Vagina (tissue), 2 donors: ENCODE measurements at regions not wholly inside any gene's neighbourhood (a gene's known extent, or its start where the extent isn't known, plus 50 kb on each side); places are given as distances from the start of the nearest gene placed in this dataset.

Experiments
- POLR2AphosphoS5 ChIP-seq, 2 donors: sonication (generic); formaldehyde crosslinking; IDR thresholded peaks; one replicate each; pipeline ENCODE4 v1.9.0; 2017; ENCODE audit warnings: antibody characterized with exemption in 2 of 2, mild to moderate bottlenecking in 2 of 2, low read depth in 1 of 2; ENCODE audit not compliant: insufficient read depth in 1 of 2
- TF ChIP-seq, protein P1 (sequence below), 3 experiments: fragments of 450-650 bp in 2 of 3; fragments of 200-600 bp in 1 of 3; sonication (generic) in 1 of 3; IDR thresholded peaks; one replicate each; pipeline ENCODE4 v1.5.1; 2017 to 2019; ENCODE audit warnings: antibody characterized with exemption in 3 of 3, mild to moderate bottlenecking in 2 of 3, moderate library complexity in 2 of 3

- TF ChIP-seq POLR2AphosphoS5 (IDR thresholded peaks at IDR 0.05; ENCODE audit: insufficient read depth in 1 of 2, low read depth in 1 of 2), result no peak
- TF ChIP-seq, protein P1, sequence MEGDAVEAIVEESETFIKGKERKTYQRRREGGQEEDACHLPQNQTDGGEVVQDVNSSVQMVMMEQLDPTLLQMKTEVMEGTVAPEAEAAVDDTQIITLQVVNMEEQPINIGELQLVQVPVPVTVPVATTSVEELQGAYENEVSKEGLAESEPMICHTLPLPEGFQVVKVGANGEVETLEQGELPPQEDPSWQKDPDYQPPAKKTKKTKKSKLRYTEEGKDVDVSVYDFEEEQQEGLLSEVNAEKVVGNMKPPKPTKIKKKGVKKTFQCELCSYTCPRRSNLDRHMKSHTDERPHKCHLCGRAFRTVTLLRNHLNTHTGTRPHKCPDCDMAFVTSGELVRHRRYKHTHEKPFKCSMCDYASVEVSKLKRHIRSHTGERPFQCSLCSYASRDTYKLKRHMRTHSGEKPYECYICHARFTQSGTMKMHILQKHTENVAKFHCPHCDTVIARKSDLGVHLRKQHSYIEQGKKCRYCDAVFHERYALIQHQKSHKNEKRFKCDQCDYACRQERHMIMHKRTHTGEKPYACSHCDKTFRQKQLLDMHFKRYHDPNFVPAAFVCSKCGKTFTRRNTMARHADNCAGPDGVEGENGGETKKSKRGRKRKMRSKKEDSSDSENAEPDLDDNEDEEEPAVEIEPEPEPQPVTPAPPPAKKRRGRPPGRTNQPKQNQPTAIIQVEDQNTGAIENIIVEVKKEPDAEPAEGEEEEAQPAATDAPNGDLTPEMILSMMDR (IDR thresholded peaks at IDR 0.05), result no peak
Observed at GRCh38 chr13:46487748-46488147, 65.2 kb upstream of the LRCH1 start.
